GM13977 (cell line): ENCODE measurements at regions not wholly inside any gene's neighbourhood (a gene's known extent, or its start where the extent isn't known, plus 50 kb on each side); places are given as distances from the start of the nearest gene placed in this dataset.

Experiments used
- DNase-seq: peaks from one replicate; pipeline ENCODE4 v3.0.0; 2012; ENCODE audit warnings: low spot score
- in situ Hi-C: fragments of 300-500 bp; cut with MboI; formaldehyde crosslinking; loops from one replicate; pipeline ENCODE4 v1.12.0; 2022; ENCODE audit warnings: low sequenced_read_pairs, low pct_unique_long_range_greater_than_20kb, mixed read lengths, inconsistent platforms; ENCODE audit not compliant: unreplicated experiment
- TF ChIP-seq, protein P1 (sequence below): IDR thresholded peaks from 2 replicates; pipeline ENCODE4 v1.5.1; 2012; ENCODE audit warnings: mild to moderate bottlenecking, control low read depth; ENCODE audit not compliant: insufficient read depth; ENCODE audit errors: extremely low read depth, missing control alignments

GRCh38 chr5:40078898-40079575 lies 600.7 kb upstream of the PTGER4 start:
- in situ Hi-C loops: no loop called here
- TF ChIP-seq, protein P1, sequence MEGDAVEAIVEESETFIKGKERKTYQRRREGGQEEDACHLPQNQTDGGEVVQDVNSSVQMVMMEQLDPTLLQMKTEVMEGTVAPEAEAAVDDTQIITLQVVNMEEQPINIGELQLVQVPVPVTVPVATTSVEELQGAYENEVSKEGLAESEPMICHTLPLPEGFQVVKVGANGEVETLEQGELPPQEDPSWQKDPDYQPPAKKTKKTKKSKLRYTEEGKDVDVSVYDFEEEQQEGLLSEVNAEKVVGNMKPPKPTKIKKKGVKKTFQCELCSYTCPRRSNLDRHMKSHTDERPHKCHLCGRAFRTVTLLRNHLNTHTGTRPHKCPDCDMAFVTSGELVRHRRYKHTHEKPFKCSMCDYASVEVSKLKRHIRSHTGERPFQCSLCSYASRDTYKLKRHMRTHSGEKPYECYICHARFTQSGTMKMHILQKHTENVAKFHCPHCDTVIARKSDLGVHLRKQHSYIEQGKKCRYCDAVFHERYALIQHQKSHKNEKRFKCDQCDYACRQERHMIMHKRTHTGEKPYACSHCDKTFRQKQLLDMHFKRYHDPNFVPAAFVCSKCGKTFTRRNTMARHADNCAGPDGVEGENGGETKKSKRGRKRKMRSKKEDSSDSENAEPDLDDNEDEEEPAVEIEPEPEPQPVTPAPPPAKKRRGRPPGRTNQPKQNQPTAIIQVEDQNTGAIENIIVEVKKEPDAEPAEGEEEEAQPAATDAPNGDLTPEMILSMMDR: no peak
- DNase-seq: no peak

DNA sequence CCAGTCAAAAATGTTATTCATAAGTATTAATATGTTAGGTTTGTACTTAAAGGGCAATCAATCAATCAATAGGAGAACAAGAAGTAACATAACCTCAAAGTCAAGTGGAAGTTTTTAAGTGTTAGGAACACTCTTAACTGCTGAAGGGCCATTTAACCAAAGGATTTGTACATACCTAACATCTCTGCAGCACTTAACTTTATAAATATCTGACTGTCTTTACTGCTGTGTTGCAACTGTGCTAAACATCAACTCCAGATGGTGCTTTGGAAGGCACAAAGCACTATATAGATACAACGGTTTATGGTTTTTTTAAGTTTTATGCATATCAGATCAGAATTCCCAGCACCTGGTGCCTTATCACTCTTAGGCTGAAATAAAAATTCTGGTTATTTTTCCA lies 604.9 kb upstream of the PTGER4 start:
- no peak for DNase-seq
- in situ Hi-C loops: no loop called here

DNA sequence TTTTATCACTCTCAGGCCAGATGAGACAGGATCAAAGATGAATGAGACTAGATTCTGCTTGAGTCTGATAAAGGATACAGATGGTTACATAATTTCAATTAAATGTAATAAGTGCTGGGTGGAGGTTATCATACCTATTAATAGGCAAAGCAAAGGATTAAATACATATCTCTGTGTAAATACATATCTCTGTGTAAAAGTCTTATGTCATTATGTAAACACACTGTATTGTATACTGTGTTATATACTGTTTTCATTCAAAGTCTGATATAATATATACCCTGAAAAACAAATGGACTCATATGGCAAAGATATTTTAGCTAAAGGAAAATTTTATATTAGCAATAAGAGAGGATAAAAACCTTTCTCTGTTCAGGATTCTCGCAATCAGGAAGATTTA lies 605.8 kb upstream of the PTGER4 start:
- DNase-seq: no peak
- TF ChIP-seq, protein P1: no peak
- in situ Hi-C loops: no loop called here

More for the DNA sequence above, 604.9 kb upstream of the PTGER4 start:
- TF ChIP-seq, protein P1: no peak

DNA sequence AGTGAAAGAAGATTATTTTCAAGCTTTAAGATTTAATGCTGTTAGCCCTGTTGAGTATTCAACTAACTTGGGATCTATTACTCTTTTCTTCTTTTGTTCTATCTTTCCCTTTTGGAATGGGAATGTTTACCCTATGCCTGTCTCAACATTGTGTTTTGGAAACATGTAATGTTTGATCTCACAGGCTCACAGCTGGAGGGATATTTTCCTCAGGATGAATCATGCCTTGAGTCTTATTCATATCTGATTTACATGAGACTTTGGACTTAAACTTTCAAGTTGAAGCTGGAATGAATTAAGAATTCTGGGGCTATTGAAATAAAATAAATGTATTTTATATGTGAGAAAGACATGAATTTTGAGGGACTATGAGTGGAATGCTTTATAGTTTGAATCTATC lies 607.8 kb upstream of the PTGER4 start:
- in situ Hi-C loops: no loop called here
- DNase-seq: no peak
- TF ChIP-seq, protein P1: no peak

DNA sequence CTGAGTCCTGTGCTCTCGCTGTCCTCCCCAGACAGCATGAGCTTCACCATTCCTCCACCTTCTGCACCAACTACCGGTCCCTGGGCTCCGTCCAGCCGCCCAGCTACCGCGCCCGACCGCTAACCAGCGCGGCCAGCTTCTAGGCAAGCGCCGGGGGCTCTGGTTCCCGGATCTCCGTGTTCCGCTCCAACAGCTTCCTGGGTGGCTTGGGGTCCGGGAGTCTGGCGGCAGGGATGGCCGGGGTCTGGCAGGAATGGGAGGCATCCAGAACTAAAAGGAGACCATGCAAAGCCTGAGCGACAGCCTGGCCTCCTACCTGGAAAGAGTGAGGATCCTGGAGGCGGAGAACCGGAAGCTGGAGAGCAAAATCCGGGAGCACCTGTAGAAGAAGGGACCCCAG lies 613.1 kb upstream of the PTGER4 start:
- in situ Hi-C loops: no loop called here
- no peak for DNase-seq
- TF ChIP-seq, protein P1: no peak

DNA sequence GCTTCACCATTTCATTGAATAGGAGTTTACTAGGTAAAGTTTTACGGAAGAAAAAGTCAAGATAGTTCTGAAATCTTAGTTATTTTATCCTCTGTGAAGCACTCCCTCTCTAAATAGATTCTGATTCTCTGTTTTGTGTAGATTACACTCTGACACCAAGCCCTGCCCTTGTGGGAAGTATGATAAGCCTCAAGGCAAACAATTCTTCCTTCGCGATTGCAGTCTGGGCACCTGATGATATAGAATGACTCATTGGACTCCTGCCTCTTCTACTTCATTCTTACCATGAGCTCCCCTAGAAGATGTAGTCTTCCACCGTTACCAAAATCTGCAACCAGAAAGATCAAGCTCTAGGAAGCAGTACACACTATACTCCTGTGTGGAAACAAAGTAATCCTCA lies 626.9 kb upstream of the PTGER4 start:
- in situ Hi-C loops: no loop called here
- TF ChIP-seq, protein P1: no peak
- no peak for DNase-seq

DNA sequence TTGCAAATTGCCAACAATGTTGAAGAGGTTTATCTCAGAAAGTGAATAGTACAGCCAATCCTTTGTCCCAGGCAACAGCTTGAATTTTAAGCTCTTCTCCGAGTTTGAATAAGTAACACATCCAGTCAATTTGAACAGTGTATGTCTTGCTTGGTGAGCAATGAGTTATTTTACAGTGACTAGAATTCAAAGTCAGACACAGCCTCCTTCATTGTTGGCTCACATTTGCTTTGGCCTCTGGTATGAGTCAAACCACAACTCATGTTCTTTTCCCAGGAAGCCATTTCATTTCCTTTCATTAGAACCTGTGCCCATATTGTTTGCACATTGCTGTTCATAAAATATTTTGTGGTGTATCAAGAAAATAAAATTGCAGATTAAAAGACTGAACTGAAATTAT lies 622.0 kb upstream of the DAB2 start:
- DNase-seq: no peak
- TF ChIP-seq, protein P1: no peak
- in situ Hi-C loops: no loop called here
